Transverse colon (tissue), 4 donors: ENCODE measurements at regions not wholly inside any gene's neighbourhood (a gene's known extent, or its start where the extent isn't known, plus 50 kb on each side); places are given as distances from the start of the nearest gene placed in this dataset.

Source experiments
- DNase-seq: peaks from one replicate; pipeline ENCODE4 v3.0.0-alpha.2; 2019
- H3K27ac ChIP-seq, 4 donors: fragments of 200-600 bp; sonication (generic); 2 replicates each; pipeline ENCODE4 v1.5.1; 2016 to 2018; ENCODE audit warnings: inconsistent platforms in 4 of 4
- H3K27me3 ChIP-seq: fragments of 200-600 bp; sonication (generic); 2 replicates; pipeline ENCODE4 v1.5.1; 2017; ENCODE audit warnings: inconsistent platforms
- H3K36me3 ChIP-seq, 4 donors: fragments of 200-600 bp; sonication (generic); 2 replicates each; pipeline ENCODE4 v1.5.1; 2017 to 2019; ENCODE audit warnings: inconsistent platforms in 4 of 4
- H3K4me1 ChIP-seq, 4 donors: fragments of 200-600 bp; sonication (generic); 2 replicates each; pipeline ENCODE4 v1.5.1; 2017 to 2020; ENCODE audit warnings: inconsistent platforms in 4 of 4
- H3K4me3 ChIP-seq, 4 donors: fragments of 200-600 bp; sonication (generic); 1 replicate in 1 of 4; 2 replicates in 3 of 4; pipeline versions ENCODE4 v1.5.1 to v1.6.1; 2017 to 2019; ENCODE audit warnings: inconsistent platforms in 4 of 4
- H3K9me3 ChIP-seq, 2 donors: fragments of 200-600 bp; sonication (generic); 2 replicates each; pipeline ENCODE4 v1.5.1; 2017 to 2019; ENCODE audit warnings: inconsistent platforms in 2 of 2
- EP300 ChIP-seq: sonication (generic); formaldehyde crosslinking; IDR thresholded peaks from one replicate; pipeline ENCODE4 v1.6.1; 2017; ENCODE audit warnings: antibody characterized with exemption, low read depth
- POLR2A ChIP-seq: fragments of 450-650 bp; IDR thresholded peaks from one replicate; pipeline ENCODE4 v1.6.1; 2016; ENCODE audit warnings: antibody characterized with exemption, mild to moderate bottlenecking, moderate library complexity
- POLR2AphosphoS5 ChIP-seq, 3 donors: sonication (generic); formaldehyde crosslinking; IDR thresholded peaks; one replicate each; pipeline ENCODE4 v1.6.1; 2016; ENCODE audit warnings: antibody characterized with exemption in 3 of 3
- WGBS, 2 donors: methylation state at CpG; one replicate each; pipeline ENCODE4 v1.1.5; 2018; ENCODE audit warnings: low coverage in 1 of 2; 5-methylcytosine and 5-hydroxymethylcytosine counted together
- in situ Hi-C, 4 donors: fragments of 200-750 bp; cut with MboI; loops; one replicate each; pipeline versions ENCODE4 v1.15.0 to v1.15.1; 2017; ENCODE audit warnings: low sequenced_read_pairs in 3 of 4, low pct_ligation_motif_present in 1 of 4, low pct_unique_long_range_greater_than_20kb in 1 of 4
- intact Hi-C: fragments of 100-400 bp; cut with DNase I; formaldehyde crosslinking; loops from one replicate; pipeline ENCODE4 v1.15.1; 2023; ENCODE audit warnings: low total_unique reads
- TF ChIP-seq, protein P1 (sequence below), 5 experiments: fragments of 200-600 bp in 3 of 5; fragments of 450-650 bp in 2 of 5; sonication (generic) in 3 of 5; IDR thresholded peaks; 1 replicate in 2 of 5; 2 replicates in 3 of 5; pipeline ENCODE4 v1.5.1; 2016 to 2017; ENCODE audit warnings: antibody characterized with exemption in 5 of 5, inconsistent platforms in 3 of 5, mild to moderate bottlenecking in 2 of 5, moderate library complexity in 1 of 5

DNA sequence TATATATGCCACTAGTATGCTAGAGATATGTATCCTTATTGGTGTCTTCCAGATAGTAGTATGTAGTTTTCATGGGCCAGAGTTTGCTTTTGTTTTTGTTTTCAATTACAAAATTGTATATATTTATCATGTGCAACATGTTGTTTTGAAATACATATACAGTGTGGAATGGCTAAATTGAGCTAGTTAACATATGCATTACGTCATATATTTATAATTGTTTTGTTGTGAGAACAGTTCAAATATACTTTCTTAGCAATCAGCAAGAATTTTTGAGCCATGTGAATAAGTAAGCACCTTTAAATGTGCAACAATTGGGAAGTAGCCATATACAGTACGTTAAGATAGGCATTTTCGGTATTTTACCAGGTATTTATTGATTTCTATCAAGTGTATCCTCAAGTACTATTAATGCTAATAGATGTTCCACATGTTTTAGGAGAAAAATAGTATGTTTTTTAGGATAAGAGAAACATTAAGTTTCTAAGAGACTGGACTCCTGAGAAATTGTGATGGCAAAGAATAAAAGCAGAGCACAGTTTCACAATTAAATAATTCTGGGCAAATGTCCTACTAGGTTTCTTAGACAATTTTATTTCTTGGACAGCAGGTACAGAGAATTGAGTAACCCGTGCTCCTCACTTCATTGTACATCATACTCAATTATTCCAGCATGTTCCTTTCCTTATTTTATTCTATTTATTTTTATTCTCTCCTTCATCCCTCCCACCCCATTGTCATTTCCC, 60.5 kb upstream of the SLC5A12 start:
- H3K4me3 ChIP-seq = no peak overlapping the region
- H3K27me3 ChIP-seq = no peaks in the 10 kb centered on the region
- TF ChIP-seq EP300 (no peak), POLR2AphosphoS5 (IDR thresholded peaks at IDR 0.05) (no peak), POLR2A (no peak)
- TF ChIP-seq, protein P1, sequence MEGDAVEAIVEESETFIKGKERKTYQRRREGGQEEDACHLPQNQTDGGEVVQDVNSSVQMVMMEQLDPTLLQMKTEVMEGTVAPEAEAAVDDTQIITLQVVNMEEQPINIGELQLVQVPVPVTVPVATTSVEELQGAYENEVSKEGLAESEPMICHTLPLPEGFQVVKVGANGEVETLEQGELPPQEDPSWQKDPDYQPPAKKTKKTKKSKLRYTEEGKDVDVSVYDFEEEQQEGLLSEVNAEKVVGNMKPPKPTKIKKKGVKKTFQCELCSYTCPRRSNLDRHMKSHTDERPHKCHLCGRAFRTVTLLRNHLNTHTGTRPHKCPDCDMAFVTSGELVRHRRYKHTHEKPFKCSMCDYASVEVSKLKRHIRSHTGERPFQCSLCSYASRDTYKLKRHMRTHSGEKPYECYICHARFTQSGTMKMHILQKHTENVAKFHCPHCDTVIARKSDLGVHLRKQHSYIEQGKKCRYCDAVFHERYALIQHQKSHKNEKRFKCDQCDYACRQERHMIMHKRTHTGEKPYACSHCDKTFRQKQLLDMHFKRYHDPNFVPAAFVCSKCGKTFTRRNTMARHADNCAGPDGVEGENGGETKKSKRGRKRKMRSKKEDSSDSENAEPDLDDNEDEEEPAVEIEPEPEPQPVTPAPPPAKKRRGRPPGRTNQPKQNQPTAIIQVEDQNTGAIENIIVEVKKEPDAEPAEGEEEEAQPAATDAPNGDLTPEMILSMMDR (IDR thresholded peaks at IDR 0.05) = no peak
- peaks cover 8 to 10% of the 10 kb centered on the region in 2 donors for H3K9me3 ChIP-seq
- H3K36me3 ChIP-seq = no peaks in the 10 kb centered on the region
- in situ Hi-C loops (no loop called here), intact Hi-C loops (no loop called here)
- WGBS, 2 donors = 58 to 60% methylated on average over 4 of the region's 4 CpGs
- peaks cover 0 to 6% (median under 1%) of the 10 kb centered on the region in 4 donors for H3K4me1 ChIP-seq
- H3K27ac ChIP-seq = no peak overlapping the region
- DNase-seq = no peak

DNA sequence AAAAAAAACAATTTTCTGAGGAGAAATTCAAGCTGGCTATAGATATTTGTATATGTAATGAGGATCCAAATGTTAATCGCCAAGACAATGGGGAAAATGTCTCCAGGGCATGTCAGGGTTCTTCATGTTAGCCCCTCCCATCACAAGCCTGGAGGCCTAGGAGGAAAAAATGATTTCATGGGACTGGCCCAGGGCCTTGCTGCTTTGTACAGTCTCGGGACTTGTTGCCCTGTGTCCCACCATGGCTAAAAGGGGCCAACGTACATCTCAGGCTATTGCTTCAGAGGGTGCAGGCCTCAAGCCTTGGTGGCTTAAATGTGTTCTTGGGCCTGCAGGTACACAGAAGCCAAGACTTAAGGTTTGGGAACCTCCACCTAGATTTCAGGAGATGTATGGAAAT, 62.1 kb upstream of the SLC5A12 start:
- no peak for DNase-seq
- Histone ChIP-seq H3K27ac (no peak overlapping the region), H3K27me3 (no peaks in the 10 kb centered on the region), H3K4me1 (no peaks in the 10 kb centered on the region), H3K9me3 (peaks cover 8 to 10% of the 10 kb centered on the region in 2 donors), H3K4me3 (no peak overlapping the region), H3K36me3 (no peaks in the 10 kb centered on the region)
- 88% methylated on average over 3 of the region's 3 CpGs; no CpG with 5 or more reads in 1 of the 2 donors for WGBS, 2 donors
- intact Hi-C loops (no loop called here), in situ Hi-C loops (no loop called here)
- no peak for TF ChIP-seq POLR2A

DNA sequence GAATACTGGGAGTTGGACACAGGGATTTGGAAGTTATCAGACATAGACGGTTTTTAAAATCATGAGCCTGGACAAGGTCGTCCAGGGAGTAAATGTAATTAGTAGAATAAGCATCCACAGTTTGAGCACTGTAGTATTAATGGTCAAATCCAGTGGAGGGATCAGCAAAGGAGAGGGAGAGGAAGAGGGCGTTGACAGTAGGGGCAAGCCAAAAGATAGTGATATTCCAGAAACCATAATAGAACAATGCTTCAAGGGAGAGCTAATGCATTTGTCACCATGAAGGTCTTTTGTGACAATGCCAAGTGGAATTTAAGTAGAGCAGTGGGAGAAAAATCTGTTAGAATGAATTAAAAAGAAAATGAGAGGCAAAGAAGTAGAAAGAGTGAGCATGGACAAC, 68.9 kb upstream of the SLC5A12 start:
- H3K27ac ChIP-seq = no peak overlapping the region
- 73 to 76% methylated on average over 2 to 3 of the region's 3 CpGs for WGBS, 2 donors
- in situ Hi-C loops (no loop called here), intact Hi-C loops (no loop called here)
- no peak for TF ChIP-seq POLR2AphosphoS5 (IDR thresholded peaks at IDR 0.05)
- TF ChIP-seq, protein P1 (IDR thresholded peaks at IDR 0.05) = no peak
- no peak for TF ChIP-seq EP300
- no peak for TF ChIP-seq POLR2A
- H3K4me1 ChIP-seq = no peaks in the 10 kb centered on the region
- H3K27me3 ChIP-seq = no peaks in the 10 kb centered on the region
- no peak overlapping the region for H3K4me3 ChIP-seq
- H3K36me3 ChIP-seq = no peaks in the 10 kb centered on the region
- H3K9me3 ChIP-seq = no peaks in the 10 kb centered on the region
- no peak for DNase-seq

DNA sequence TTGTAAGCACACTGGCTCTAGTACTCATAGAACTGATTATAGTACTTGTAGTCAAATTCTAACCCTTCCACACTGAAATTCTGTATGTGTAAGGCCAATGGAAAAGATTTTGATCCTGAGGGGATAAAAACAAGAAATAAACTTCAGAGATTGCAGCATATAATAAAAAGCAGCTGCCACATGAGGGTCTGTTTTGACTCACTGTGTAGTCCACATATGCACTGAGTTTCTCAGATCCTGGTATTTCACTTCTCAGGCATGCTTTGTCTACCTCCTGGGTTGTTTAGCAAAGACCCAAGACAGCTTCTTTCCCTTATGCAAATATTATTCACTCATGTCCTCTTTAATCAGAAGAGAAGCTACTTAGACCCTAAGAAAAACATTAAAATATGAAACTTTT, 71.1 kb upstream of the SLC5A12 start:
- no peak for DNase-seq
- H3K36me3 ChIP-seq = no peaks in the 10 kb centered on the region
- no peaks in the 10 kb centered on the region for H3K9me3 ChIP-seq
- no peak overlapping the region for H3K4me3 ChIP-seq
- in situ Hi-C loops (no loop called here), intact Hi-C loops (no loop called here)
- no peaks in the 10 kb centered on the region for H3K27me3 ChIP-seq
- H3K27ac ChIP-seq = no peak overlapping the region
- H3K4me1 ChIP-seq = no peaks in the 10 kb centered on the region
- TF ChIP-seq, protein P1 (IDR thresholded peaks at IDR 0.05) = no peak
- TF ChIP-seq POLR2AphosphoS5 (IDR thresholded peaks at IDR 0.05) (no peak), EP300 (no peak), POLR2A (no peak)

DNA sequence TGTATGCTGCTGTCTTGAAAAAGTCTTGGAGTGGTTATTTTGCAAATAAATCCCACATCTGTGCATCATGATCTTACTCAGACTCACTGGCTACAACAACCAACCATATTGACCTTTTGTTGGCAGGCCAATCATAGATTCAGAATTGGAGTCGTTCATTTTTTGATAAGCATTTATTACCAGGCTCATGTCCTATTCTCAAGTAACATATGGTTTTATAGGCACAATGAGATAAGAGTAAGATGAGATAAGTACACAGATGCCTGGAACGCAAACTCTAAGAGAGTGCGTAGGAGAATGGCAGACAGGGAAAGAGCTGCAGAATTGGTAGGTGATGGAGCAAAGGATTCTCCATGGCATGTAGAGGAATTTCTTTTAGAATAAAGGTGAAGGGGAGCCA, 71.6 kb upstream of the SLC5A12 start:
- WGBS, 2 donors = 44 to 53% methylated on average over 3 of the region's 3 CpGs
- intact Hi-C loops (no loop called here), in situ Hi-C loops (no loop called here)
- no peak for DNase-seq
- TF ChIP-seq, protein P1 (IDR thresholded peaks at IDR 0.05) = no peak
- TF ChIP-seq POLR2AphosphoS5 (IDR thresholded peaks at IDR 0.05) = no peak
- TF ChIP-seq POLR2A = no peak
- TF ChIP-seq EP300 = no peak
- no peaks in the 10 kb centered on the region for H3K36me3 ChIP-seq
- H3K9me3 ChIP-seq = no peaks in the 10 kb centered on the region
- no peaks in the 10 kb centered on the region for H3K27me3 ChIP-seq
- H3K4me3 ChIP-seq = no peak overlapping the region
- H3K4me1 ChIP-seq = no peaks in the 10 kb centered on the region
- H3K27ac ChIP-seq = no peak overlapping the region
